ENCODE measurements at regions not wholly inside any gene's neighbourhood (a gene's known extent, or its start where the extent isn't known, plus 50 kb on each side); places are given as distances from the start of the nearest gene placed in this dataset.

DNA sequence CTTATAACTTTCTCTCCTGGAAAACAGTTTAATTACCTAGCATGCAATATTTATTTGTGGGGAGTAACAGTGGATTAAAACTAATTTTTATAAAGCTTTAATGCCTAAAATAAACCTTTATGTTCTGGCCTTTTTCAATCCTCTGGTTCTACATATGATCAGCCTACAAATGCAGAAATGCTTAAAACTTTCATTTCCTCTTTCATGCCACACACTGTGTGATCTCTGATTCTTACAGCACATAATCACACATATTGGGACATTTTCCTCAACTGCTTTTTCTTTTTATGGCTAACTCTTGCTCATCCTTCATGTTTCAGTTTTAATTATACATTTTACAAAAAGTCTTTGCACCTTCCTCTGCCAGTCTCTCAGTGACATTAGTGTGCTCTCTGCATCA is 910.8 kb upstream of the SLITRK6 start:
- TF ChIP-seq CTCF (IDR thresholded peaks at IDR 0.05) = no peak
- no peak for TF ChIP-seq EP300 (IDR thresholded peaks at IDR 0.05)
